Cardiac fibroblast (primary cell): ENCODE measurements at regions not wholly inside any gene's neighbourhood (a gene's known extent, or its start where the extent isn't known, plus 50 kb on each side); places are given as distances from the start of the nearest gene placed in this dataset.
A peak's percentile ranks its signal among the peaks of the same experiment; 100 is the strongest.

Source experiments
- DNase-seq, 2 donors: peaks; one replicate each; pipeline versions ENCODE4 v3.0.0 to v3.0.0-alpha.2; 2010; ENCODE audit warnings: low read depth in 2 of 2
- H3K4me3 ChIP-seq, 2 donors: replicated peaks in 1 of 2; 1 replicate in 1 of 2; 2 replicates in 1 of 2; pipeline ENCODE4 v1.5.1; 2011; ENCODE audit warnings: low read depth in 2 of 2, low read length in 2 of 2, mild to moderate bottlenecking in 2 of 2, moderate library complexity in 1 of 2
- CTCF ChIP-seq: IDR thresholded peaks from one replicate; pipeline ENCODE4 v1.5.1; 2011; ENCODE audit warnings: low read depth, mild to moderate bottlenecking, low read length, inconsistent platforms

GRCh38 chr18:21991886-21992285, 177.5 kb upstream of the GATA6 start:
- TF ChIP-seq CTCF = no peak
- DNase-seq = no peak
- no peak overlapping the region for H3K4me3 ChIP-seq

- no peak for TF ChIP-seq CTCF
- peak; percentile 15 to 19 for DNase-seq
- no peak overlapping the region for H3K4me3 ChIP-seq
These were observed 173.0 kb upstream of the GATA6 start for GRCh38 chr18:21996351-21996826.

- peak; percentile 61 to 69 for DNase-seq
- no peak overlapping the region for H3K4me3 ChIP-seq
- TF ChIP-seq CTCF = peak; percentile 88
These were observed 171.9 kb upstream of the GATA6 start for GRCh38 chr18:21997207-21998143.

GRCh38 chr18:21998486-21998885, 170.9 kb upstream of the GATA6 start:
- no peak overlapping the region for H3K4me3 ChIP-seq
- no peak for TF ChIP-seq CTCF
- no peak for DNase-seq

GRCh38 chr18:22001912-22002487, 167.4 kb upstream of the GATA6 start:
- no peak for TF ChIP-seq CTCF
- no peak for DNase-seq

GRCh38 chr18:22005191-22005841, 164.1 kb upstream of the GATA6 start:
- no peak for TF ChIP-seq CTCF
- no peak for DNase-seq

More at GRCh38 chr18:22001912-22002487, 167.4 kb upstream of the GATA6 start:
- H3K4me3 ChIP-seq = no peak overlapping the region

More at GRCh38 chr18:22005191-22005841, 164.1 kb upstream of the GATA6 start:
- no peak overlapping the region for H3K4me3 ChIP-seq
